ENCODE measurements at regions not wholly inside any gene's neighbourhood (a gene's known extent, or its start where the extent isn't known, plus 50 kb on each side); places are given as distances from the start of the nearest gene placed in this dataset.

- no peak for DNase-seq
Observed at GRCh38 chr15:39365873-39366272, 215.0 kb upstream of the THBS1 start.

GRCh38 chr15:39367596-39367995 is 213.3 kb upstream of the THBS1 start:
- DNase-seq = no peak

GRCh38 chr15:39369768-39370167 is 211.1 kb upstream of the THBS1 start:
- DNase-seq = no peak

GRCh38 chr15:39376371-39376909 is 204.4 kb upstream of the THBS1 start:
- no peak for DNase-seq

- no peak for DNase-seq
Observed at GRCh38 chr15:39381517-39381916, 199.4 kb upstream of the THBS1 start.

- no peak for DNase-seq
Observed at GRCh38 chr15:39388118-39388517, 192.8 kb upstream of the THBS1 start.

GRCh38 chr15:39391230-39391629 is 189.6 kb upstream of the THBS1 start:
- no peak for DNase-seq

- no peak for DNase-seq
Observed at GRCh38 chr15:39392469-39393047, 188.3 kb upstream of the THBS1 start.

- DNase-seq = no peak
Observed at GRCh38 chr15:39393575-39394335, 187.1 kb upstream of the THBS1 start.

GRCh38 chr15:39394496-39394895 is 186.4 kb upstream of the THBS1 start:
- DNase-seq = no peak

GRCh38 chr15:39396979-39397615 is 183.8 kb upstream of the THBS1 start:
- no peak for DNase-seq

- no peak for DNase-seq
Observed at GRCh38 chr15:39397883-39398282, 183.0 kb upstream of the THBS1 start.

- DNase-seq = no peak
Observed at GRCh38 chr15:39399600-39399999, 181.3 kb upstream of the THBS1 start.

- DNase-seq = no peak
Observed at GRCh38 chr15:39400002-39400401, 180.9 kb upstream of the THBS1 start.

- no peak for DNase-seq
Observed at GRCh38 chr15:39400821-39401550, 179.9 kb upstream of the THBS1 start.

GRCh38 chr15:39403640-39404117 is 177.2 kb upstream of the THBS1 start:
- DNase-seq = no peak

GRCh38 chr15:39404767-39405181 is 176.1 kb upstream of the THBS1 start:
- no peak for DNase-seq

GRCh38 chr15:39406485-39406884 is 174.4 kb upstream of the THBS1 start:
- DNase-seq = no peak

- no peak for DNase-seq
Observed at GRCh38 chr15:39407116-39407515, 173.8 kb upstream of the THBS1 start.

GRCh38 chr15:39409876-39410530 is 170.9 kb upstream of the THBS1 start:
- no peak for DNase-seq

- no peak for DNase-seq
Observed at GRCh38 chr15:39411102-39411989, 169.5 kb upstream of the THBS1 start.

- no peak for DNase-seq
Observed at GRCh38 chr15:39413558-39413957, 167.3 kb upstream of the THBS1 start.
